C4-2B (cell line): ENCODE measurements at regions not wholly inside any gene's neighbourhood (a gene's known extent, or its start where the extent isn't known, plus 50 kb on each side); places are given as distances from the start of the nearest gene placed in this dataset.

Experiments
- CTCF ChIP-seq: fragments of 450-650 bp; conservative IDR thresholded peaks from 2 replicates; pipeline ENCODE4 v1.5.1; 2017; ENCODE audit warnings: mild to moderate bottlenecking
- ZFX ChIP-seq: fragments of 450-650 bp; IDR thresholded peaks from 2 replicates; pipeline ENCODE4 v1.6.1; 2017

DNA sequence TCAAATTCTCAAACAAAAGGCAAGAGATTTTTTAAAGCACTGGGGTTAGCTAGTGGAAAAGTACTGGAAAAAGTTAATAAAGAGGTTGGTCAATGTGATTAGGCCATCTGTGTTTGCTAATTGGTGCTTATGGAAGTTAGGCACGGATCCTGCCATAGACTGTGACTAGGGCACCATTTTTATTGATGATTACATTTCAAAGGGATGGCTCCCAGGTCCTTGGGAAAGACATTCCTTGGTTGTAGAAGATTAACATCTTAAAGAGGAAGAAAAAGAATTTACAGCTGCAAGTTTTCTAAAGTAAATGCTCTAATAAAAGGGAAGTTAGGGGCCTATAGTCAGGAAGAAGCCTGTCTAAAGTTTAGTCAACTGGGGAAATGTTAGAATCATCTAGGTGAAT lies 1183.3 kb downstream of the DTWD2 start:
- no peak for TF ChIP-seq CTCF
- TF ChIP-seq ZFX = no peak
